ENCODE measurements at regions not wholly inside any gene's neighbourhood (a gene's known extent, or its start where the extent isn't known, plus 50 kb on each side); places are given as distances from the start of the nearest gene placed in this dataset.

DNA sequence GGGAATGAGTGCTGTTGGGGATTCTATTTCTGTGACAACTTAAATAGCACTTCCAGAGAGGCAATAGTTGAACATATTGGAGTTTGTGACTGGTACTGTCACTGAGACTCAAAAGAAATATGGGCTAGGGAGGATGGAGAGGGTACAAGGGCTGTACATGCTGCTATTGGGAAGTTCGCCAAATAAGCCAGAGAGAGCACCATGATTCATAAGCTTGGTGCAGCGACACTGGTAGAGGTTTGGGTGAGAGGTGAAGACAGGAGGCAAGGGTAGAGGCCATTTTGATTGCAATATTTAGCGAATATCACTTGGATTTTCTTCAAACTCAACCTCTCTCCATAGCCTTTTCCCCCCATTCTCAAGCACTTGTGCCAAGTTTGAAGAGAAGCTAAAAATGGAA lies 214.3 kb downstream of the OGFRL1 start:
- no peak for TF ChIP-seq POLR2A (IDR thresholded peaks at IDR 0.05)
- TF ChIP-seq, protein P1, sequence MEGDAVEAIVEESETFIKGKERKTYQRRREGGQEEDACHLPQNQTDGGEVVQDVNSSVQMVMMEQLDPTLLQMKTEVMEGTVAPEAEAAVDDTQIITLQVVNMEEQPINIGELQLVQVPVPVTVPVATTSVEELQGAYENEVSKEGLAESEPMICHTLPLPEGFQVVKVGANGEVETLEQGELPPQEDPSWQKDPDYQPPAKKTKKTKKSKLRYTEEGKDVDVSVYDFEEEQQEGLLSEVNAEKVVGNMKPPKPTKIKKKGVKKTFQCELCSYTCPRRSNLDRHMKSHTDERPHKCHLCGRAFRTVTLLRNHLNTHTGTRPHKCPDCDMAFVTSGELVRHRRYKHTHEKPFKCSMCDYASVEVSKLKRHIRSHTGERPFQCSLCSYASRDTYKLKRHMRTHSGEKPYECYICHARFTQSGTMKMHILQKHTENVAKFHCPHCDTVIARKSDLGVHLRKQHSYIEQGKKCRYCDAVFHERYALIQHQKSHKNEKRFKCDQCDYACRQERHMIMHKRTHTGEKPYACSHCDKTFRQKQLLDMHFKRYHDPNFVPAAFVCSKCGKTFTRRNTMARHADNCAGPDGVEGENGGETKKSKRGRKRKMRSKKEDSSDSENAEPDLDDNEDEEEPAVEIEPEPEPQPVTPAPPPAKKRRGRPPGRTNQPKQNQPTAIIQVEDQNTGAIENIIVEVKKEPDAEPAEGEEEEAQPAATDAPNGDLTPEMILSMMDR (IDR thresholded peaks at IDR 0.05), result no peak
- Histone ChIP-seq H3K9me3 (replicated peaks in 1 of 3) (no peaks in the 10 kb centered on the region), H3K27me3 (no peaks in the 10 kb centered on the region), H3K4me1 (replicated peaks in 1 of 2) (no peaks in the 10 kb centered on the region), H3K36me3 (replicated peaks in 1 of 2) (no peaks in the 10 kb centered on the region), H3K4me3 (no peak overlapping the region), H3K27ac (no peak overlapping the region)
- DNase-seq, result no peak
- intact Hi-C loops (cut with DNase I), result no loop called here
- 71 to 83% (median 73%) methylated on average over 3 of the region's 3 CpGs for WGBS, 4 donors

DNA sequence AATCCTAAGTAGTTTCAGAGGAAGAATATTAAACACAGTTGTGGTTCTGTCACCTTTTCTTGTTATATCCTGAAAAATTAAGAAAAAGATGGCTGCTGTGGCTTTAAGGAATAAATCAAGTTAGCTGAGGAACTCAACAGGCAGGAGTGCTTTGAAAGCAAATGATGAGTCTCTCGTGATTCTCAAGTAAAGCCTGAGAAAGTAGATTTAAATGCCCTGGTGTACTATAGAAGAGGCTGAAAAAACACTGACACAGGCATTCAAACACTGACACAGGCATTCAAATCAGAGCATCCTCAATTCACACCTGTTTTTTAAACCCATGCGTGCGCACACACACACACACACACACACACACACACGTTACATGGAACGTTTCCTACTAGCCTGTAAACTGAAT lies 218.6 kb downstream of the OGFRL1 start:
- Histone ChIP-seq H3K4me1 (replicated peaks in 1 of 2) (no peaks in the 10 kb centered on the region), H3K4me3 (no peak overlapping the region), H3K9me3 (replicated peaks in 1 of 3) (no peaks in the 10 kb centered on the region), H3K27ac (no peak overlapping the region), H3K36me3 (replicated peaks in 1 of 2) (no peaks in the 10 kb centered on the region), H3K27me3 (no peaks in the 10 kb centered on the region)
- TF ChIP-seq, protein P1 (IDR thresholded peaks at IDR 0.05), result no peak
- TF ChIP-seq POLR2A (IDR thresholded peaks at IDR 0.05), result no peak
- intact Hi-C loops (cut with DNase I), result no loop called here
- WGBS, 4 donors, result 52 to 69% (median 64%) methylated on average over 5 of the region's 5 CpGs
- DNase-seq, result no peak

DNA sequence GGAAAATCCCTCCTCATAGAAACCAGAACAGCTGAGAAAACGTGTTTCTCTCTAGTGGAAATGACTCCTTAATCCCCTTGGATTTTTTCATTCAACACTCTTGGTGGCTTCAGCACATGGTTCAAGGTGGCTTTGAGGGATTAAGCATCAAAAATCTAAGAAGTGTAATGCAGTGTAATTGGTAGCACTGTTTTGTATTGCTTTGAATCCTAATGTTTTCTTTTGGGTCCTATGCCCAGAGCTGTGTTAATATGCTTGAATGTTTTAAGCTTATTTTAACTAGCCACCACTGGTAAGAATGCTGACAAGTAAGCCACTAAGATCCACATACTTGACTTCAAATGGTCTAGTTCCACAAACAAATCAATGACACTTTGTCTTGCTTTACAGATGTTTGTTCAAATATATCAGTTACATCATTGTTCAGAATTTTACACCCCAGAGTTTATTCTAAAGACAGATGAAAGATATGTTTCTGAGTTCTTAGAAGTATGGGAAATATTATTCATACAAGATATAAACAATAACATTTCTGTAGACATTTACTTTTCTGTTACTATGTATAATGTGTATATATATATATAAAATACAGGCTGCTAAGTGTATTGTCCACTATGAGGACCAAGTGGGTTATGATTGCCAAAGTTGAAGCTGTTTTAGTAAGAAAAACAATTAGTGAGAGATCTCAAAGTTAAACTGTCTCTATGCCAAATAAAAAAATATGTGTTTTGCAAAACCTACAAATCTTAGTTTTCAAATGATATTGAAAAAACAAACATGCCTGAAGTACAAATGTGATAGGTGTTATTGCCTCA lies 220.8 kb downstream of the OGFRL1 start:
- no peak for TF ChIP-seq POLR2A (IDR thresholded peaks at IDR 0.05)
- no peaks in the 10 kb centered on the region for H3K4me1 ChIP-seq (replicated peaks in 1 of 2)
- no peaks in the 10 kb centered on the region for H3K36me3 ChIP-seq (replicated peaks in 1 of 2)
- no peaks in the 10 kb centered on the region for H3K9me3 ChIP-seq (replicated peaks in 1 of 3)
- no peak for DNase-seq
- WGBS, 4 donors, result 29 to 44% (median 35%) methylated on average over 1 of the region's 1 CpG
- no peak overlapping the region for H3K27ac ChIP-seq
- no peaks in the 10 kb centered on the region for H3K27me3 ChIP-seq
- no peak overlapping the region for H3K4me3 ChIP-seq
- intact Hi-C loops (cut with DNase I), result loop anchor here in 1 of 2 donors (10.0 kb wide), 1 partner anchor 125 kb away; no protein-coding TSS in a partner anchor

DNA sequence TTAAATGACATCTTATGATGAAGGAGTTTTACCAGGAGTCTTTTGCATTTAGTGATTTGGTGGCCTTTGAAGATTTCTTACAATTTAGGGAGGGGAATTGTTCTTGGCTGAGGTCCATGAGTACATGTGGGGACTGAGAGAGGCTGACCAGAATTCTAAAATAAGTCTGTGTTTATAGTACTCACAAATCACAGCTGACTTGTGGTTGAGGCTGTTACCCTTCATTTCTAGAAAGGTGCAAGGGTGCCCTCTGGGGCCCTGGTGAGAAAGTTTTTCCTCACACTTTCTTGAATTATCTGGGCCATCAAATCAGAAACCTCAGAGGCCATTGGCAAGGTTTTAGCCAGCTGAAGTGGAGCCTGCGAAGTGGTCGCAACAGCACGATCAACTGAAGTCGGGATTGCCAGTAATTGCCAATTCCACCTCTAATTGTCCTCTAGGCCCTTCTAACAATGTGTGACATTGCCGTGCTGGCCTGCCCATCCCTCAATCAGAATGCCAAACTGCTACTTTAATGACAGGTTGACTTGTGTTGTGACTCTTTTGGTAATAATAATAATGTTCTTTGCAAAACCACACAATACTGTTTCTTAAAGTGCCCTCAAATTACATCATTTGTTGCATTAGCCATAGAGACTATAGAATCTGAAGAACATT lies 221.6 kb downstream of the OGFRL1 start:
- no peak overlapping the region for H3K27ac ChIP-seq
- H3K27me3 ChIP-seq, result no peaks in the 10 kb centered on the region
- peak; percentile 30 to 62 (median 34) for DNase-seq
- intact Hi-C loops (cut with DNase I), result loop anchor here in 1 of 2 donors (10.0 kb wide), 1 partner anchor 125 kb away; no protein-coding TSS in a partner anchor
- TF ChIP-seq, protein P1 (IDR thresholded peaks at IDR 0.05), result peak in 5 of 6 experiments; percentile 38 to 64 (median 49)
- no peak for TF ChIP-seq POLR2A (IDR thresholded peaks at IDR 0.05)
- no peak overlapping the region for H3K4me3 ChIP-seq
- H3K4me1 ChIP-seq (replicated peaks in 1 of 2), result no peaks in the 10 kb centered on the region
- no peaks in the 10 kb centered on the region for H3K36me3 ChIP-seq (replicated peaks in 1 of 2)
- H3K9me3 ChIP-seq (replicated peaks in 1 of 3), result no peaks in the 10 kb centered on the region
- 61 to 86% (median 64%) methylated on average over 1 to 5 of the region's 5 CpGs for WGBS, 4 donors
